IMR-90 (cell line): ENCODE measurements at regions not wholly inside any gene's neighbourhood (a gene's known extent, or its start where the extent isn't known, plus 50 kb on each side); places are given as distances from the start of the nearest gene placed in this dataset.

Experiments
- ATAC-seq: fragments of 200-7000 bp; cut with Tn5 transposase; 2 replicates; pipeline ENCODE4 v1.9.1; 2020; ENCODE audit warnings: low read depth, mild to moderate bottlenecking, moderate library complexity
- BruUV-seq: library from RNA; stranded (reverse); fragments of 400-500 nt; replicated peaks from 2 replicates; lab custom pipeline; 2021; lab: Mats Ljungman, UMichigan
- CTCF ChIA-PET: fragments of 300-600 bp; formaldehyde crosslinking; extraction: SDS; loops from one replicate; lab custom pipeline; 2021; ENCODE audit warnings: antibody characterized with exemption; lab: Yijun Ruan, JAX
- POLR2A ChIA-PET: fragments of 300-600 bp; sonication (Branson Sonifier 250); formaldehyde crosslinking; loops from one replicate; lab custom pipeline; 2022; ENCODE audit warnings: antibody characterized with exemption; ENCODE audit not compliant: unreplicated experiment; lab: Charles Lee
- DNase-seq: peaks from one replicate; pipeline ENCODE4 v3.0.0; 2013
- H2AFZ ChIP-seq: replicated peaks from 2 replicates; pipeline ENCODE3; 2013; ENCODE audit warnings: low read length, mild to moderate bottlenecking; ENCODE audit not compliant: poor library complexity
- H2AK5ac ChIP-seq: 2 replicates; pipeline ENCODE4 v1.6.1; 2013; ENCODE audit warnings: low read depth, low read length, inconsistent platforms
- H2AK9ac ChIP-seq: replicated peaks from 2 replicates; pipeline ENCODE3; 2013; ENCODE audit warnings: mild to moderate bottlenecking, low read depth, low read length, moderate library complexity; ENCODE audit not compliant: poor library complexity
- H2BK120ac ChIP-seq: 2 replicates; pipeline ENCODE4 v1.6.1; 2013; ENCODE audit warnings: low read depth, low read length, inconsistent platforms
- H2BK15ac ChIP-seq: 3 replicates; pipeline ENCODE4 v1.6.1; 2013; ENCODE audit warnings: low read depth, low read length, inconsistent platforms
- H2BK20ac ChIP-seq: 2 replicates; pipeline ENCODE4 v1.6.1; 2013; ENCODE audit warnings: low read depth, mild to moderate bottlenecking, inconsistent platforms, low read length, moderate library complexity
- H2BK5ac ChIP-seq: 2 replicates; pipeline ENCODE4 v1.6.1; 2013; ENCODE audit warnings: mild to moderate bottlenecking, low read depth, low read length, inconsistent platforms; ENCODE audit not compliant: poor library complexity, severe bottlenecking
- H3K14ac ChIP-seq: replicated peaks from 2 replicates; pipeline ENCODE4 v1.6.1; 2013; ENCODE audit warnings: low read depth, low read length, inconsistent platforms
- H3K18ac ChIP-seq: 2 replicates; pipeline ENCODE4 v1.6.1; 2013; ENCODE audit warnings: low read depth, low read length, control low read depth
- H3K23ac ChIP-seq: 2 replicates; pipeline ENCODE4 v1.6.1; 2013; ENCODE audit warnings: low read depth, low read length, inconsistent platforms
- H3K27ac ChIP-seq: 2 replicates; pipeline ENCODE4 v1.5.1; 2013; ENCODE audit warnings: mild to moderate bottlenecking, control low read depth, low read length; ENCODE audit not compliant: insufficient read depth
- H3K27me3 ChIP-seq: 2 replicates; pipeline ENCODE4 v1.6.1; 2013; ENCODE audit warnings: low read length; ENCODE audit not compliant: control insufficient read depth, insufficient read depth
- H3K36me3 ChIP-seq: 2 replicates; pipeline ENCODE4 v1.6.1; 2013; ENCODE audit warnings: low read length, mixed read lengths; ENCODE audit not compliant: control insufficient read depth, insufficient read depth
- H3K4ac ChIP-seq: 2 replicates; pipeline ENCODE4 v1.6.1; 2013; ENCODE audit warnings: low read depth, low read length, inconsistent platforms
- H3K4me1 ChIP-seq: 2 replicates; pipeline ENCODE4 v1.6.1; 2013; ENCODE audit warnings: low read length, mixed read lengths; ENCODE audit not compliant: control insufficient read depth, insufficient read depth
- H3K4me2 ChIP-seq: 2 replicates; pipeline ENCODE4 v1.6.1; 2013; ENCODE audit warnings: low read depth, mild to moderate bottlenecking, control low read depth, low read length, moderate library complexity
- H3K4me3 ChIP-seq: 2 replicates; pipeline ENCODE4 v1.5.1; 2013; ENCODE audit warnings: low read depth, mild to moderate bottlenecking, control low read depth, low read length, moderate library complexity; ENCODE audit not compliant: insufficient read depth
- H3K56ac ChIP-seq: 2 replicates; pipeline ENCODE4 v1.6.1; 2013; ENCODE audit warnings: low read length, inconsistent platforms; ENCODE audit not compliant: insufficient read depth; ENCODE audit errors: extremely low read depth
- H3K79me1 ChIP-seq, 2 experiments: 2 replicates each; pipeline ENCODE4 v1.6.1; 2013; ENCODE audit warnings: low read length in 2 of 2, inconsistent platforms in 1 of 2, low read depth in 1 of 2
- H3K9ac ChIP-seq: 2 replicates; pipeline ENCODE4 v1.6.1; 2013; ENCODE audit warnings: low read depth, low read length, control low read depth
- H3K9me1 ChIP-seq: 2 replicates; pipeline ENCODE4 v1.6.1; 2013; ENCODE audit warnings: low read length, inconsistent platforms; ENCODE audit not compliant: insufficient read depth
- H3K9me3 ChIP-seq: 2 replicates; pipeline ENCODE4 v1.6.1; 2013; ENCODE audit warnings: low read length; ENCODE audit not compliant: control insufficient read depth, insufficient read depth
- H4K20me1 ChIP-seq: 2 replicates; pipeline ENCODE4 v1.6.1; 2013; ENCODE audit warnings: low read length, inconsistent platforms; ENCODE audit not compliant: insufficient read depth
- H4K5ac ChIP-seq: 2 replicates; pipeline ENCODE4 v1.6.1; 2013; ENCODE audit warnings: mild to moderate bottlenecking, low read depth, low read length, control low read depth
- H4K8ac ChIP-seq, 2 experiments: 2 replicates each; pipeline ENCODE4 v1.6.1; 2013; ENCODE audit warnings: low read depth in 2 of 2, low read length in 2 of 2, control low read depth in 1 of 2, inconsistent platforms in 1 of 2
- H4K91ac ChIP-seq: 2 replicates; pipeline ENCODE4 v1.6.1; 2013; ENCODE audit warnings: low read depth, low read length, inconsistent platforms; ENCODE audit not compliant: insufficient read depth
- ELK1 ChIP-seq: fragments of 150-350 bp; IDR thresholded peaks from 2 replicates; pipeline ENCODE4 v1.6.1; 2016; ENCODE audit warnings: low read depth, mild to moderate bottlenecking, low read length, moderate library complexity, borderline replicate concordance
- FOS ChIP-seq: fragments of 150-350 bp; IDR thresholded peaks from 2 replicates; pipeline ENCODE4 v1.6.1; 2016; ENCODE audit warnings: low read depth, low read length
- RAD21 ChIP-seq: IDR thresholded peaks from 2 replicates; pipeline ENCODE4 v1.6.1; 2012; ENCODE audit warnings: low read length, improper control_type of control experiment
- WGBS, 2 experiments: methylation state at CpG; one replicate each; pipeline versions ENCODE4 v1.1.5 to v1.1.7; 2013; ENCODE audit warnings: missing lambda C conversion rate in 2 of 2; ENCODE audit not compliant: insufficient read length in 1 of 2; ENCODE audit errors: extremely low coverage in 2 of 2; 5-methylcytosine and 5-hydroxymethylcytosine counted together
- dilution Hi-C: fragments of 300-500 bp; cut with HindIII; formaldehyde crosslinking; loops from one replicate; pipeline ENCODE4 v1.14.3; 2018; ENCODE audit warnings: low sequenced_read_pairs; ENCODE audit not compliant: unreplicated experiment
- in situ Hi-C: fragments of 300-500 bp; cut with MboI; formaldehyde crosslinking; loops from 3 replicates; pipeline ENCODE4 v1.14.3; 2019; ENCODE audit warnings: low sequenced_read_pairs, inconsistent platforms, mixed read lengths
- intact Hi-C: fragments of 100-400 bp; cut with micrococcal nuclease; formaldehyde crosslinking; loops from 2 replicates; pipeline ENCODE4 v1.10.0; 2022

GRCh38 chr5:123787136-123787535 lies 275.2 kb downstream of the CSNK1G3 start:
- no peak overlapping the region for H3K14ac ChIP-seq
- no peak overlapping the region for H2BK20ac ChIP-seq
- H3K9me3 ChIP-seq, result peaks cover 12% of the 10 kb centered on the region
- no peak overlapping the region for H4K91ac ChIP-seq
- no peak overlapping the region for H3K56ac ChIP-seq
- H3K79me1 ChIP-seq, result no peaks in the 10 kb centered on the region
- no peaks in the 10 kb centered on the region; the same call in 1 of the 2 replicates for H3K27me3 ChIP-seq
- no peaks in the 10 kb centered on the region for H3K9me1 ChIP-seq
- no peak for ATAC-seq
- no CpG with 5 or more reads among the region's 1 CpG for WGBS, 2 experiments
- no peak overlapping the region for H3K4ac ChIP-seq
- no peak overlapping the region for H2AFZ ChIP-seq
- dilution Hi-C loops, result no loop called here
- no peak overlapping the region for H3K4me2 ChIP-seq
- H2BK120ac ChIP-seq, result no peak overlapping the region
- ChIA-PET CTCF (no interaction called here), POLR2A (no interaction called here)
- 0 out of 2 replicates have a peak, but pooled peaks cover 2% of the 10 kb centered on the region for H3K4me1 ChIP-seq
- DNase-seq, result no peak
- no peaks in the 10 kb centered on the region for H4K20me1 ChIP-seq
- no peak overlapping the region for H3K18ac ChIP-seq
- BruUV-seq, result no TSS peak
- no peak overlapping the region for H4K5ac ChIP-seq
- no peak overlapping the region for H2BK5ac ChIP-seq
- no peak for TF ChIP-seq RAD21
- no peak for TF ChIP-seq ELK1
- no peak for TF ChIP-seq FOS
- no peaks in the 10 kb centered on the region for H3K36me3 ChIP-seq
- no peak overlapping the region for H3K27ac ChIP-seq
- H2AK9ac ChIP-seq, result no peak overlapping the region
- no peak overlapping the region for H4K8ac ChIP-seq
- H2AK5ac ChIP-seq, result no peak overlapping the region
- in situ Hi-C loops, result no loop called here
- H3K4me3 ChIP-seq, result no peak overlapping the region
- no peak overlapping the region for H3K9ac ChIP-seq
- H2BK15ac ChIP-seq, result no peak overlapping the region
- no peak overlapping the region for H3K23ac ChIP-seq
- intact Hi-C loops, result no loop called here
